ACHN (cell line): ENCODE measurements at regions not wholly inside any gene's neighbourhood (a gene's known extent, or its start where the extent isn't known, plus 50 kb on each side); places are given as distances from the start of the nearest gene placed in this dataset.

Experiments
- DNase-seq: peaks from one replicate; pipeline ENCODE4 v3.0.0-alpha.2; 2015
- in situ Hi-C: cut with HindIII; loops from 2 replicates; pipeline ENCODE4 v1.10.0; 2017; ENCODE audit warnings: low sequenced_read_pairs, low pct_ligation_motif_present, low pct_unique_long_range_greater_than_20kb

- no peak for DNase-seq
- in situ Hi-C loops: no loop called here
Observed at GRCh38 chr15:47411733-47412132, 305.6 kb upstream of the SEMA6D start.

- in situ Hi-C loops: no loop called here
- no peak for DNase-seq
Observed at GRCh38 chr15:47412136-47412535, 305.2 kb upstream of the SEMA6D start.

GRCh38 chr15:47412802-47413201 lies 304.5 kb upstream of the SEMA6D start:
- DNase-seq: no peak
- in situ Hi-C loops: no loop called here

- DNase-seq: no peak
- in situ Hi-C loops: no loop called here
Observed at GRCh38 chr15:47414207-47414606, 303.1 kb upstream of the SEMA6D start.

- DNase-seq: no peak
- in situ Hi-C loops: no loop called here
Observed at GRCh38 chr15:47415539-47415971, 301.8 kb upstream of the SEMA6D start.

GRCh38 chr15:47422881-47423665 lies 294.2 kb upstream of the SEMA6D start:
- no peak for DNase-seq
- in situ Hi-C loops: no loop called here

GRCh38 chr15:47427463-47427862 lies 289.8 kb upstream of the SEMA6D start:
- DNase-seq: no peak
- in situ Hi-C loops: no loop called here

GRCh38 chr15:47429376-47429775 lies 287.9 kb upstream of the SEMA6D start:
- DNase-seq: no peak
- in situ Hi-C loops: no loop called here

- in situ Hi-C loops: no loop called here
- DNase-seq: no peak
Observed at GRCh38 chr15:47431501-47431900, 285.8 kb upstream of the SEMA6D start.

GRCh38 chr15:47432826-47433225 lies 284.5 kb upstream of the SEMA6D start:
- in situ Hi-C loops: no loop called here
- DNase-seq: no peak

GRCh38 chr15:47434596-47434995 lies 282.7 kb upstream of the SEMA6D start:
- in situ Hi-C loops: no loop called here
- DNase-seq: no peak

GRCh38 chr15:47437491-47437890 lies 279.8 kb upstream of the SEMA6D start:
- no peak for DNase-seq
- in situ Hi-C loops: no loop called here

- in situ Hi-C loops: no loop called here
- DNase-seq: no peak
Observed at GRCh38 chr15:47439146-47440111, 277.9 kb upstream of the SEMA6D start.

GRCh38 chr15:47442371-47442770 lies 274.9 kb upstream of the SEMA6D start:
- in situ Hi-C loops: no loop called here
- DNase-seq: no peak

GRCh38 chr15:47443839-47444238 lies 273.5 kb upstream of the SEMA6D start:
- DNase-seq: no peak
- in situ Hi-C loops: no loop called here

- in situ Hi-C loops: no loop called here
- no peak for DNase-seq
Observed at GRCh38 chr15:47445723-47446392, 271.4 kb upstream of the SEMA6D start.

GRCh38 chr15:47460795-47461573 lies 256.3 kb upstream of the SEMA6D start:
- DNase-seq: no peak
- in situ Hi-C loops: no loop called here

- no peak for DNase-seq
- in situ Hi-C loops: no loop called here
Observed at GRCh38 chr15:47461652-47462141, 255.6 kb upstream of the SEMA6D start.
